ENCODE measurements at regions not wholly inside any gene's neighbourhood (a gene's known extent, or its start where the extent isn't known, plus 50 kb on each side); places are given as distances from the start of the nearest gene placed in this dataset.
"Not testable (repeated sequence)": the region's sequence is repeated elsewhere in the genome, so short reads cannot be mapped to it uniquely, and the experiment has no call there.

DNA sequence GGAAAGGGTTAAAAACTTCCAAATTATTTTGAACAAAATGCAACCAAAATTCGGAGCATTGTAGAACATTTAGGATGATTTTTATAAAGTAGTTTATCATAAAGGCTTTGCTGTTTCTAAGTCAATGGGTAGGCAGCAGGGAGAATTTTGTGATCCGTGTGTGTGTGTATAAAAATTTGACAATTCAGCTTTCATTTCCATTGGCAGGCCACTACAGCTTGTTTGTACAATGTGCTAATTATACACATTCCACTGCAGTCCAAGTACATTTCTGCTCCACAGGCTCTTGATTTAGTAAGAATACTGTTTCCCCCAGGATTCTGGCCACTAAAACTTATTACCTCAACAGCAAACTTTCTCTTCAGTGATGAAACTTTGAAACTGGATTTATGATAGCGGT is 71.8 kb upstream of the LTBP1 start:
- no peak for DNase-seq

DNA sequence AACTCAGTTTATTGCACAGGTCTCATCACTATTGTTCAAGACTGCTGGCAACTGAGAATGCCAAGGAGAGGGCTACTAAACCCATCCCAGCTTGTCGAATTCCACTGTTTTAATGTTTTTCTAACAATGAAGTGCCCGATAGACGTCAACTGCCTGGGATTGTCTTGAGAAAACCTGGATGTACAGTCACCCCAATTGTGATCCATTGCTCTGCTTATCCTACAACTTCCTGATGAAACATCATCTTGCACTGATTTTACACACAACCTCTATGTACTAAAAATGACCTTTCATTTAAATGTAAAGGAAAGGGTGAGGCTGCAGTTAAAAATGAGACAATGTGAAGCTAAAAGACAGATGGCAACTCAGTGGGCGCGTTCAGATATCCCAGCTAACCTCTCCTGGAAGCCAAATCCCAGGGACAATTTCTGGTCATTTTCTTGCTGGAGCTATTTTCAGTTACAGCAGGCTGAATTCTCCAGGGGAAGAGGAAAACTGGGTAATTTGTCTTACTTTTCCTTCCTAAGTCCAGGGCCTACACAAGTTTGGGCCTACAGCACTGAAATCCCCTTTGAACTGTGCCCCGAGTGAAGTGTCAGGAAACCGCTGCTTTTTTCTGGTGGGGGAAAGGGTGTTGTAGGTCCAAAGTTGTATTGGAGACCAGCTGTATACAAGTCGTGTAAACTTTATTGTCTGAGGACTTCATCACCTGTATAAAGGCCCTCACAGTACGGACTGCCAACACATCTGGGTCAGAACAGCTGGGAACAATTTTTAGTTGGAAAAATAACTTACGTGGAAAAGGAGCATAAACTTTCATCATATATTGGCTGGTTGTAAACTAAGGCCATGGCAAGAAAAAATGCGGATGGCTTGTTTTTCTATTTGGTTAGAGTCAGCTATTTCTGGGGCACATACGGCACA is 68.9 kb upstream of the LTBP1 start:
- DNase-seq, result no peak

DNA sequence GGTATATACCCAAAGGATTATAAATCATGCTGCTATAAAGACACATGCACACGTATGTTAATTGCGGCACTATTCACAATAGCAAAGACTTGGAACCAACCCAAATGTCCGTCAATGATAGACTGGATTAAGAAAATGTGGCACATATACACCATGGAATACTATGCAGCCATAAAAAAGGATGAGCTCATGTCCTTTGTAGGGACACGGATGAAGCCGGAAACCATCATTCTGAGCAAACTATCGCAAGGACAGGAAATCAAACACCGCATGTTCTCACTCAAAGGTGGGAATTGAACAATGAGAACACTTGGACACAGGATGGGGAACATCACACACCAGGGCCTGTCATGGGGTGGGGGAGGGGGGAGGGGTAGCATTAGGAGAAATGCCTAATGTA is 66.8 kb upstream of the LTBP1 start:
- DNase-seq, result not testable (repeated sequence)

- DNase-seq, result peak; percentile 50
These were observed 63.6 kb upstream of the LTBP1 start for GRCh38 chr2:32882816-32883810.

DNA sequence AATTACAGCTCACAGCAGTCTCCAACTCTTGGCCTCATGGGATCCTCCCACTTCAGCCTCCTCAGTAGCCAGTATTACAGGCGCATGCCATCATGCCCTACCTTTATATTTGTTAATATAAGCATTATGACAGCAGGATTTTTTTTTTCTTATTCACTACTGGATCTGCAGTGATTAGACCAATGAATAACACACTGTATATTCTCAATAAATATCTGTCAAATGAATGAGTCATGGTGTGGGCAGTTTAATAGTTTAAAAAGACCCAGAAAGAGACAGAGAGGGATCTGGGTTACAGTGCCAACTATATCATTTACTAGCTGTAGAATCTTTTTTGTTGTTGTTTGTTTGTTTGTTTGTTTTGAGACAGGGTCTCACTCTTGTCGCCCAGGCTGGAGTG is 62.4 kb upstream of the LTBP1 start:
- peak; percentile 16 for DNase-seq

GRCh38 chr2:32886397-32887055 is 60.2 kb upstream of the LTBP1 start:
- not testable (repeated sequence) for DNase-seq

- DNase-seq, result no peak
These were observed 59.6 kb upstream of the LTBP1 start for GRCh38 chr2:32887125-32887524.

GRCh38 chr2:32894119-32894728 is 52.5 kb upstream of the LTBP1 start:
- no peak for DNase-seq

- no peak for DNase-seq
These were observed 51.3 kb upstream of the LTBP1 start for GRCh38 chr2:32895424-32895823.
